Calu3 (cell line): ENCODE measurements at regions not wholly inside any gene's neighbourhood (a gene's known extent, or its start where the extent isn't known, plus 50 kb on each side); places are given as distances from the start of the nearest gene placed in this dataset.

Experiments used
- BruUV-seq: library from RNA; stranded (reverse); fragments of 400-500 nt; replicated peaks from 2 replicates; lab custom pipeline; 2021; lab: Mats Ljungman, UMichigan
- CTCF ChIA-PET: fragments of 300-600 bp; sonication (Branson Sonifier 250); formaldehyde crosslinking; loops from one replicate; lab custom pipeline; 2022; ENCODE audit warnings: antibody characterized with exemption; lab: Charles Lee
- DNase-seq: peaks from one replicate; pipeline ENCODE4 v3.0.0; 2022
- H3K27ac Mint-ChIP-seq: one replicate; pipeline ENCODE4 v1.8.0; 2022; ENCODE audit warnings: mixed read lengths; ENCODE audit not compliant: unreplicated experiment
- H3K27me3 Mint-ChIP-seq: one replicate; pipeline ENCODE4 v1.8.0; 2022; ENCODE audit warnings: mixed read lengths; ENCODE audit not compliant: unreplicated experiment
- H3K36me3 Mint-ChIP-seq: one replicate; pipeline ENCODE4 v1.8.0; 2022; ENCODE audit warnings: mild to moderate bottlenecking, moderate library complexity, mixed read lengths; ENCODE audit not compliant: insufficient read depth, unreplicated experiment
- H3K4me1 Mint-ChIP-seq: one replicate; pipeline ENCODE4 v1.8.0; 2022; ENCODE audit warnings: mild to moderate bottlenecking, low read depth, mixed read lengths; ENCODE audit not compliant: unreplicated experiment
- H3K4me3 Mint-ChIP-seq: one replicate; pipeline ENCODE4 v1.8.0; 2022; ENCODE audit warnings: mild to moderate bottlenecking, low read depth, moderate library complexity, mixed read lengths; ENCODE audit not compliant: unreplicated experiment
- H3K9me3 Mint-ChIP-seq: one replicate; pipeline ENCODE4 v1.8.0; 2022; ENCODE audit warnings: low read depth, mixed read lengths; ENCODE audit not compliant: unreplicated experiment
- CTCF ChIP-seq: fragments of 200-600 bp; IDR thresholded peaks from one replicate; pipeline ENCODE4 v1.8.0; 2022; ENCODE audit warnings: antibody characterized with exemption; ENCODE audit not compliant: unreplicated experiment
- intact Hi-C: fragments of 100-400 bp; cut with micrococcal nuclease; formaldehyde crosslinking; loops from one replicate; pipeline ENCODE4 v1.10.0; 2022; ENCODE audit not compliant: unreplicated experiment

- no peak for TF ChIP-seq CTCF
- BruUV-seq = no TSS peak
Measured at GRCh38 chr9:75671354-75671753, 219.1 kb upstream of the PCSK5 start.

GRCh38 chr9:75672478-75672877 is 218.0 kb upstream of the PCSK5 start:
- TF ChIP-seq CTCF = no peak
- BruUV-seq = no TSS peak
- peaks cover 2% of the 10 kb centered on the region for H3K9me3 Mint-ChIP-seq
- no peak for DNase-seq
- CTCF ChIA-PET = no interaction called here
- intact Hi-C loops = no loop called here
- peaks cover 28% of the 10 kb centered on the region for H3K27me3 Mint-ChIP-seq
- no peak overlapping the region for H3K4me3 Mint-ChIP-seq
- no peaks in the 10 kb centered on the region for H3K36me3 Mint-ChIP-seq
- H3K4me1 Mint-ChIP-seq = no peaks in the 10 kb centered on the region
- H3K27ac Mint-ChIP-seq = no peak overlapping the region

More at GRCh38 chr9:75671354-75671753, 219.1 kb upstream of the PCSK5 start:
- Mint-ChIP-seq H3K27ac (no peak overlapping the region), H3K27me3 (peaks cover 40% of the 10 kb centered on the region), H3K4me1 (no peaks in the 10 kb centered on the region), H3K4me3 (no peak overlapping the region), H3K9me3 (peaks cover 2% of the 10 kb centered on the region), H3K36me3 (no peaks in the 10 kb centered on the region)
- DNase-seq = no peak
- intact Hi-C loops = no loop called here
- CTCF ChIA-PET = no interaction called here

- intact Hi-C loops = no loop called here
- no peak for DNase-seq
- Mint-ChIP-seq H3K4me1 (no peaks in the 10 kb centered on the region), H3K27me3 (peaks cover 29% of the 10 kb centered on the region), H3K4me3 (no peak overlapping the region), H3K27ac (no peak overlapping the region), H3K9me3 (peaks cover 3% of the 10 kb centered on the region), H3K36me3 (no peaks in the 10 kb centered on the region)
- CTCF ChIA-PET = no interaction called here
- no peak for TF ChIP-seq CTCF
- no TSS peak for BruUV-seq
Measured at GRCh38 chr9:75683591-75683990, 206.9 kb upstream of the PCSK5 start.

- Mint-ChIP-seq H3K4me3 (no peak overlapping the region), H3K27ac (no peak overlapping the region), H3K4me1 (no peaks in the 10 kb centered on the region), H3K9me3 (peaks cover 3% of the 10 kb centered on the region), H3K27me3 (peaks cover 29% of the 10 kb centered on the region), H3K36me3 (no peaks in the 10 kb centered on the region)
- CTCF ChIA-PET = no interaction called here
- DNase-seq = no peak
- no peak for TF ChIP-seq CTCF
- intact Hi-C loops = no loop called here
- no TSS peak for BruUV-seq
Measured at GRCh38 chr9:75685062-75685461, 205.4 kb upstream of the PCSK5 start.
